Lung (tissue), 11 donors: ENCODE measurements at regions not wholly inside any gene's neighbourhood (a gene's known extent, or its start where the extent isn't known, plus 50 kb on each side); places are given as distances from the start of the nearest gene placed in this dataset.
A peak's percentile ranks its signal among the peaks of the same experiment; 100 is the strongest.

ENCODE experiments used
- ATAC-seq: fragments of 200-7000 bp; cut with Tn5 transposase; one replicate; pipeline ENCODE4 v1.9.1; 2020; ENCODE audit warnings: moderate number of reproducible peaks; ENCODE audit not compliant: insufficient read depth, low FRiP score
- DNase-seq, 3 donors: peaks; one replicate each; pipeline ENCODE4 v3.0.0-alpha.2; 2013 to 2017
- H3K27ac ChIP-seq, 2 donors: one replicate each; pipeline ENCODE4 v1.5.1; 2013; ENCODE audit warnings: mild to moderate bottlenecking in 2 of 2, moderate library complexity in 2 of 2, control low read depth in 1 of 2, inconsistent platforms in 1 of 2, low read depth in 1 of 2, low read length in 1 of 2
- H3K27me3 ChIP-seq, 3 donors: one replicate each; pipeline ENCODE4 v1.5.1; 2013; ENCODE audit warnings: low read length in 2 of 3; ENCODE audit not compliant: control insufficient read depth in 3 of 3, insufficient read depth in 3 of 3
- H3K36me3 ChIP-seq, 4 donors: one replicate each; pipeline ENCODE4 v1.5.1; 2013; ENCODE audit warnings: low read length in 4 of 4, mild to moderate bottlenecking in 1 of 4, moderate library complexity in 1 of 4; ENCODE audit not compliant: control insufficient read depth in 4 of 4, insufficient read depth in 4 of 4
- H3K4me1 ChIP-seq, 5 donors: one replicate each; pipeline ENCODE4 v1.5.1; 2013; ENCODE audit warnings: low read length in 5 of 5, mild to moderate bottlenecking in 2 of 5, moderate library complexity in 1 of 5; ENCODE audit not compliant: control insufficient read depth in 5 of 5, insufficient read depth in 5 of 5
- H3K4me3 ChIP-seq: one replicate; pipeline ENCODE4 v1.5.1; 2013; ENCODE audit warnings: mild to moderate bottlenecking, control low read depth, moderate library complexity
- H3K9ac ChIP-seq, 2 donors: one replicate each; pipeline ENCODE4 v1.5.1; 2013; ENCODE audit warnings: low read length in 2 of 2, control low read depth in 1 of 2; ENCODE audit not compliant: insufficient read depth in 1 of 2
- H3K9me3 ChIP-seq, 4 donors: one replicate each; pipeline ENCODE4 v1.5.1; 2013; ENCODE audit warnings: low read length in 3 of 4, mild to moderate bottlenecking in 1 of 4, moderate library complexity in 1 of 4; ENCODE audit not compliant: control insufficient read depth in 4 of 4, insufficient read depth in 3 of 4
- WGBS, 2 donors: extraction: QIAGEN DNeasy Blood & Tissue Kit; methylation state at CpG; one replicate each; pipeline ENCODE4 v1.1.7; 2013; 5-methylcytosine and 5-hydroxymethylcytosine counted together
- TF ChIP-seq, protein P1 (sequence below): IDR thresholded peaks from 2 replicates; pipeline ENCODE4 v1.5.1; 2012; ENCODE audit warnings: mild to moderate bottlenecking; ENCODE audit errors: control extremely low read depth, extremely low read depth
- donor health status: control.
- donor health status: control.
- donor health status: Bipolar disorder and iron deficiency.
- donor health status: healthy.
- donor health status: DM: yes; HTN: yes; CAD: no.

DNA sequence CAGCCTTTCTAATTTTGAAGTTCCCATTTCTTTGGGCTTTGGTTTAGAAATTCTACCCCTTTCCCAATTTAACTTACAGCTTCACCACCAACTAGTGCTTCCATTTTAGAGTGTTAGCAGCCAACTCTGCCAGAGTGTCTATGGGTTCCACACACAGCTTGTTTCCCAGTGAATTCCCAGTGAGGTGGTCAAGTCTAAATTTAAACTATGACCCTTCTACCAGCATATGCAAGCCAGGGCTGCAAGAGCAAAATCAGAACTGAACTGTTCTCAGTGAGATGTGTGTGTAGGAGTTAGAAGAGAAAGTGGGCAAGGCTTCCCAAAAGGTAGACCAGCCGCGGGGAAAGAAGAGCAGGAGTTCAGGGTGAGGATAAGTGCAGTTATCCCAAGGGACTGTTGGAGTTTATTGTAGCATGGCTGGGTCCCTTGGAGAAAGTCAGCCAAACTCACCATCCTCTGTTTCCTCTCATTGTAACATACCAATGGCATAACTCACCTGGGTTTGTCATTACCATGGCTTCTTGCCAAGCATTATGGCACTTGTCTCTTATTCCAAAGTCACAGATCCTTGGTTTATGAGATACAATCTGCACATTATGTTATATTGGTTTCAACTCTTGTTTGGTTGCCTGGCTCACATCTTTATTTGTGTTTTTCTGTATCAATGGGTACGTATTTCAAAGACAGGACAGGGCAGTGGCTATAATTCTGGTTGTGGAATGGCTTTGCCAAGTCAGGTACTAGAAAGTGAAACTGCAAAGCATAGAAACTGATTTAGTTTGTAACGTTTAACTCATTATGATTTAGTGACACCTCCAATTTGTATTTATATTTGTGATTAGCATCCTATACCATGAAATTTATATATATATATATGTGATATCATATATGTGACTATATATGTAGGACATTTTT is 130.2 kb upstream of the UMPS start:
- Histone ChIP-seq H3K36me3 (no peaks in the 10 kb centered on the region), H3K9ac (no peak overlapping the region), H3K27ac (peak overlapping the region in 1 of 2 donors; percentile 76), H3K4me3 (no peak overlapping the region), H3K27me3 (no peaks in the 10 kb centered on the region), H3K9me3 (no peaks in the 10 kb centered on the region), H3K4me1 (peaks cover 0 to 38% (median 0%) of the 10 kb centered on the region in 5 donors)
- TF ChIP-seq, protein P1, sequence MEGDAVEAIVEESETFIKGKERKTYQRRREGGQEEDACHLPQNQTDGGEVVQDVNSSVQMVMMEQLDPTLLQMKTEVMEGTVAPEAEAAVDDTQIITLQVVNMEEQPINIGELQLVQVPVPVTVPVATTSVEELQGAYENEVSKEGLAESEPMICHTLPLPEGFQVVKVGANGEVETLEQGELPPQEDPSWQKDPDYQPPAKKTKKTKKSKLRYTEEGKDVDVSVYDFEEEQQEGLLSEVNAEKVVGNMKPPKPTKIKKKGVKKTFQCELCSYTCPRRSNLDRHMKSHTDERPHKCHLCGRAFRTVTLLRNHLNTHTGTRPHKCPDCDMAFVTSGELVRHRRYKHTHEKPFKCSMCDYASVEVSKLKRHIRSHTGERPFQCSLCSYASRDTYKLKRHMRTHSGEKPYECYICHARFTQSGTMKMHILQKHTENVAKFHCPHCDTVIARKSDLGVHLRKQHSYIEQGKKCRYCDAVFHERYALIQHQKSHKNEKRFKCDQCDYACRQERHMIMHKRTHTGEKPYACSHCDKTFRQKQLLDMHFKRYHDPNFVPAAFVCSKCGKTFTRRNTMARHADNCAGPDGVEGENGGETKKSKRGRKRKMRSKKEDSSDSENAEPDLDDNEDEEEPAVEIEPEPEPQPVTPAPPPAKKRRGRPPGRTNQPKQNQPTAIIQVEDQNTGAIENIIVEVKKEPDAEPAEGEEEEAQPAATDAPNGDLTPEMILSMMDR = no peak
- 57 to 65% methylated on average over 4 of the region's 4 CpGs for WGBS, 2 donors
- DNase-seq (no peak), ATAC-seq (peak; percentile 53)

DNA sequence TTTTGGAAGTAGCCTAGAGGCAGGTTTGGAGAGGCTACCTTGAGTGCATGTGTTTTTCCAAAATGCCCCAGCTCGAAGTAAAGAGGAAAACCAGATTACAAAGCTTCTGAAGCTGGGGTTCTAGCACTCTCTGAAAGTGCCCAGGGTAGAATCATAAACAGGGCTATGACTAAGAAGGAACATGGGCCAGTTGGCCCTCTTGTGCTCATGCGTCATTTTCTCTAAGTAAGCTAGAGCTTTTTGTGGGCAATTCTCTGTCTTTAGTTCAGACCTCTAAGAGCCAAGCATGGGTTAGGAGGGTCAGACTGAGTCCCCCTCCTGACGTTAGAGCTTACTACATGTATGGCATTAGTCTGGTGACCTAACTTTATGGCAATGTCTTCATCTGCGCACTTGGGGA is 129.5 kb upstream of the UMPS start:
- 87 to 92% methylated on average over 4 of the region's 4 CpGs for WGBS, 2 donors
- no peaks in the 10 kb centered on the region for H3K36me3 ChIP-seq
- H3K9ac ChIP-seq = no peak overlapping the region
- H3K27me3 ChIP-seq = no peaks in the 10 kb centered on the region
- peaks cover 0 to 38% (median 0%) of the 10 kb centered on the region in 5 donors for H3K4me1 ChIP-seq
- H3K4me3 ChIP-seq = no peak overlapping the region
- TF ChIP-seq, protein P1 = no peak
- H3K27ac ChIP-seq = peak overlapping the region in 1 of 2 donors; percentile 71
- H3K9me3 ChIP-seq = no peaks in the 10 kb centered on the region
- DNase-seq (no peak), ATAC-seq (no peak)

DNA sequence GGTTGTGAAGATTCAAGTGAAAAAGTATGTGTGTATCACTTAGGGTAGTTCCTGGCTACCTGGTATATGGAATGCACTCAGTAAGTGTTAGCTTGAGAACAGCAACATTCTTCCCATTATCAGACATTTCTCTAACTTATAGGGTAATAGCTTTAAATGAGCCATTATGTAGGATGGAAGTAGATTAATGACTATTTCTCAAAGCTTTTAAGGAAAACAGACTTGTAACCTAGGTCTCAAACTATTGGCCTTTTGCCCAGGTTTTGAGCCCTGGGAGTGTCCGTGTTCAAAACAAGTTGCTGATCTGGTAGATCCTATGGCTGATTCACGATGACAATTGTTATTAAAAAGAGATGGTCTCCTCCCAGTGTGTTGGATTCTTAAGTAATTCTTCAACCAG is 129.1 kb upstream of the UMPS start:
- TF ChIP-seq, protein P1 = no peak
- H3K27me3 ChIP-seq = no peaks in the 10 kb centered on the region
- ATAC-seq (no peak), DNase-seq (no peak)
- no peak overlapping the region for H3K9ac ChIP-seq
- no peaks in the 10 kb centered on the region for H3K36me3 ChIP-seq
- H3K4me1 ChIP-seq = peaks cover 0 to 38% (median 0%) of the 10 kb centered on the region in 5 donors
- H3K27ac ChIP-seq = peak overlapping the region in 1 of 2 donors; percentile 71
- H3K9me3 ChIP-seq = no peaks in the 10 kb centered on the region
- 56 to 63% methylated on average over 2 of the region's 2 CpGs for WGBS, 2 donors
- H3K4me3 ChIP-seq = no peak overlapping the region
